ENCODE measurements at regions not wholly inside any gene's neighbourhood (a gene's known extent, or its start where the extent isn't known, plus 50 kb on each side); places are given as distances from the start of the nearest gene placed in this dataset.
"Not testable (repeated sequence)": the region's sequence is repeated elsewhere in the genome, so short reads cannot be mapped to it uniquely, and the experiment has no call there.

GRCh38 chr7:92972441-92972840, 136.1 kb upstream of the CDK6 start:
- DNase-seq, result no peak

DNA sequence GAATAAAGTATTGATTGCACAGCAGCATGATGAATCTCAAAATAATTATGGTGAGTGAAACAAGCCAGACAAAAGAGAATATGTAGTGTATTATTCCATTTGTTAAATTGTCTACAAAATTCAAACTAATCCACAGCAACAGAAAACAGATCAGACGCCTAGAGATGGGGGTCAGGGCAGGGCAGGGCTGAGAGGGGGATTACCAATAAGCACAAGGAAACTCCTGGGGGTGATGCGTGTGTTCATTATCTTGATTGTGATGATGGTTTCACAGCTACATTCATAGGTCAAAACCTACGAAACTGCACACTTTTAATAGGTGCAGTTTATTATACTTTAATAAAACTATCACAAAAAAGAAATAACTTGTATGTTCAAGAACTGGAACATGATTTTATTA, 132.7 kb upstream of the CDK6 start:
- no peak for DNase-seq

DNA sequence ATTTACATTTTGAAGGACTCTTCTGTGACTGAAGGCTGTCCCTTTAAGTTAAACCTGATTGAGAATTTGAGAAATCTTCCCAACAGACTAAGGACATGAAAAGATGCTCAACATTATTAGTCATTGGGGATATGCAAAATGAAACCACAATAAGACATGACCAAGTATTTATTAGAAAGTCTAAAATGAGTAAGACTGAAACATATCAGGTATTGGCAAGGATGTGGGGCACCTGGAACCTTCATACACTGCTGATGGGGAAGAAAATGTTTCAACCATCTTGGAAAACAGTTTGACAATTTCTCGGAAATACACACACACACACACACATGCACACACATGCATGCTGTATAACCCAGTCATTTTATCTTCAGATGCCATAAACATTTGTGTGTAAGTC, 132.1 kb upstream of the CDK6 start:
- DNase-seq, result no peak

GRCh38 chr7:92967238-92967637, 130.9 kb upstream of the CDK6 start:
- DNase-seq, result no peak

GRCh38 chr7:92964141-92964540, 127.8 kb upstream of the CDK6 start:
- DNase-seq, result no peak

DNA sequence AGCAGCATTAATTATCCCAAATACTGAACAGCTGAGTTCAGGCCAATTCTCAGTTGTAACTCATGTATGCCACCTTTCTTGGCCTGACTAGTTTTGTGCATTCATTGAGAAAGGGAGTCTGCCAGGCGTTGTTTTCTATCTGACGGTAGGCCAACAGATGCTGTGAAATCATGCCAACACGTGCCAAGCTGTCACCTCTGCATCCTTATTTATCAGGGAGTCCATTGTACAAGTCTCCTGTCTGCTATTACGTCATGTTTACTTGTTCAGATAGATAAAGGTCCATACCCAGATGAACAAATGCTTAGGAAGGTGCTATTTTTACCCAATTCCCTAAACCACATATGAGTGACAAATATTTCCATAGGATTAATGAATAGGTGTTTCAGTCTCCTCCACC, 127.2 kb upstream of the CDK6 start:
- no peak for DNase-seq

DNA sequence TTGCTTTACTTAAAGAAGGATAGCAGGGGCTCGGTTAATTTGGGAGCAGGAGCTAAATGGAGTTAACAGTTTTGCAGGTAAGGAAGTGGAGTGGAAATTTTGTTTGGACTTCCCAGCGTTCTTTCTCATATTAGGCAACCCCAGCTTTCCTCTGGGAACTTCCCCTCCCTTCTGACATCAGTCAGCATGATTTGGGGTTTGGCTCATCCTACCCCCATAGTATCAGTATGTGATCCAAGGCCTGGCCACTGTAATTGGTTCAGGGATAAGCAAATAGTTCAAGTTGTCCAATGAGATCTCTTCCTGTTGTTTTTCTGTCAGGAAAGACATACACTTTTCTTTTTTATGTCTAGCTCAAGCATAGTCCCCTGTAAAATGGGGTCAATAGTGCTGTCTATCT, 125.6 kb upstream of the CDK6 start:
- DNase-seq, result no peak

GRCh38 chr7:92956575-92956974, 120.2 kb upstream of the CDK6 start:
- DNase-seq, result no peak

GRCh38 chr7:92955081-92955480, 118.7 kb upstream of the CDK6 start:
- DNase-seq, result no peak

DNA sequence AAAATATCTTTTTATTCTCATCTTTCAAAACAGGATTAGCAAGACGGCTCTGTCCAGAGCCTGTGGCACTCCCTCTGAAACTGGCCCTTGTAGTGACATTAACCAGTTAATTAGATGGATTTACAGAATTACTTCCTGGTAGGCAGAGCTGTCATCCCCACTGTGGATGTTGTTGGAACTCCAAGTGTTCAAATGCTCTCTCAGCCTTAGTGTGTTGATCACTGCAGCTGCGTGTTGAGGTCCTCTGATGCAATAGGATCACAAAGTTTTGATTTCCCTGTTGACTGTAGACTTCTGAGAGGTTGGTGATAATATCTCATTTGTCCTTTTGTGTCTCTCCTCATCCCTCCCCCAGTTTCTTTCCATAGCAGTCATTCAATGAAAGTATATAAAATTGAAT, 117.3 kb upstream of the CDK6 start:
- DNase-seq, result no peak

GRCh38 chr7:92949748-92950147, 113.4 kb upstream of the CDK6 start:
- DNase-seq, result no peak

DNA sequence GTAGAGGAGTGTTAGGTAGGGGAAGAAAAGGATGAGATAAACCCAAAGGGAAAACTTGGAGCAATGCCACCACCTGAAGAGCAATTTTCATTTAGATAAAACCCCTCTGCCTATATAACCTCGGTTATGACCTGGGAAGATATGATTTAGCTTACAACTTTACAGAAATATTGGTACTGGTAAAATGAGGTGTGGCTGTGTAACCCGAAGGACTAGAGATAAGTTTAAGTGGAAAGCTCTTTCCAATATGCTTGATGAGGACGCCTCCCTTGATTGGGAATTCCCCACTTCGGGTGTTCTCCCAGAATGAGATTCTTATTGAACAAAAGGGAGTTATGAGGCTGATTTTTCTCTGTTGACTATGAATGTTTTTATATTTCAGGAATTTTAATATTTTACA, 109.5 kb upstream of the CDK6 start:
- DNase-seq, result no peak

- no peak for DNase-seq
Observed at GRCh38 chr7:92944633-92945032, 108.3 kb upstream of the CDK6 start.

- DNase-seq, result not testable (repeated sequence)
Observed at GRCh38 chr7:92942706-92943105, 106.3 kb upstream of the CDK6 start.

DNA sequence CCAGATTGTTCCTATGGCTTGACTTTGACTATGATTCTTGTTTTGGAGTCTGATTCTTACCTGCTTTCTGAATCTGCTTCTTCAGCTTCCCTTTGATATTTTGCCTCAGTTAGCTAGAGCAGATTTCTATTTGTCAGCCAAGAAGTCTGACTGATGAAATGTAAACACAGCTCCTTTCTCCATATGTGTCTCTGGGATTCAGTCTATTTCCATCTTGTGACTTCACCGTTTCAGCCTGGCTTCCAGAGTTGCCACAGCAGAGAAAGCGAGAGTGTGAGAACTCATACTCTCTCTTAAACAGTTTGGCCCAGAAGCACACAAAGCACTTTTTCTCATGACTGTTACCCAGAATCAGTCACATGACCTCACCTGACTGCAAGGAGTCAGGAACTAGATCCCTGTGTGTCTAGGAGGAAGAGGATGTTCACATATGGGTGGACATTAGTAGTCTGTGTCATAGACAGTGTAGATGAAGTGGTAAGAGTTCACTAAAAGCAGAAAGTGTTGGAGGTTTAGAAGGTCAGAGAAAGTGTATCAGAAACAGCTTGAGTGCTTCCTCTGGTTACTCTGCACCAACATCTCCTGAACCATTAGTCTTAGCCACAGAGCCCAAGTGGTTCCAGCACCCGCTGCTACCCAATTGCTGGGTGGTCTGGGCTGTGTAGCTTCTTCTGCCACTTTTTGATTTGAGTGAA, 103.4 kb upstream of the CDK6 start:
- no peak for DNase-seq

- DNase-seq, result no peak
Observed at GRCh38 chr7:92934096-92934495, 97.7 kb upstream of the CDK6 start.

DNA sequence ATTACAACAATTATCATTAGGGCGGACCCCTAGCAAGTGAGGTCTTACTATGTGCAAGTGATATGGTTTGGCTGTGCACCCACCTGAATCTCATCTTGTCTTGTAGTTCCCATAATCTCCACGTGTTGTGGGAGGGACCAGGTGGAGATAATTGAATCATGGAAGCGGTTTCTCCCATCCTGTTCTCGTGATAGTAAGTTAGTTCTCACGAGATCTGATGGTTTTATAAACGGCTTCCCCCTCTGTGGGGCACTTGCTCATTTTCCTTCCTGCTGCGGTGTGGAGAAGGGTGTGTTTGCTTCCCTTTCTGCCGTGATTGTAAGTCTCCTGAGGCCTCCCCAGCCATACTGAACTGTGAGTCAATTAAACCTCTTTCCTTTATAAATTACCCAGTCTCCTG, 96.1 kb upstream of the CDK6 start:
- no peak for DNase-seq

GRCh38 chr7:92930404-92930803, 94.0 kb upstream of the CDK6 start:
- no peak for DNase-seq

DNA sequence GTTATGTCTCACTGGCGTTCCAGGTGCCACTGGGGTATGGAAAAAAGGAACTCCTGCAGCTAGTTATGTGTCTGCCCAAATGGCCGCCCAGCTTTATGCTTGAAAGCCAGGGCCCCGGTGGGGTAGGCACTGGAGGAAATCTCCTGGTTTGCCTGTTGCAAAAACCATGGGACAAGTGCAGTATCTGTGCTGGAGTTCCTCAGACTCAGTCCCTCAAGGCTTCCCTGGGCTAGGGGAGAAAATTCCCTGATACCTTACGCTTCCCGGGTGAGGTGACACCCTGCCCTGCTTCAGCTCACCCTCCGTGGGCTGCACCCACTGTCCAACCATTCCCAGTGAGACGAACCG, 90.3 kb upstream of the CDK6 start:
- DNase-seq, result no peak

DNA sequence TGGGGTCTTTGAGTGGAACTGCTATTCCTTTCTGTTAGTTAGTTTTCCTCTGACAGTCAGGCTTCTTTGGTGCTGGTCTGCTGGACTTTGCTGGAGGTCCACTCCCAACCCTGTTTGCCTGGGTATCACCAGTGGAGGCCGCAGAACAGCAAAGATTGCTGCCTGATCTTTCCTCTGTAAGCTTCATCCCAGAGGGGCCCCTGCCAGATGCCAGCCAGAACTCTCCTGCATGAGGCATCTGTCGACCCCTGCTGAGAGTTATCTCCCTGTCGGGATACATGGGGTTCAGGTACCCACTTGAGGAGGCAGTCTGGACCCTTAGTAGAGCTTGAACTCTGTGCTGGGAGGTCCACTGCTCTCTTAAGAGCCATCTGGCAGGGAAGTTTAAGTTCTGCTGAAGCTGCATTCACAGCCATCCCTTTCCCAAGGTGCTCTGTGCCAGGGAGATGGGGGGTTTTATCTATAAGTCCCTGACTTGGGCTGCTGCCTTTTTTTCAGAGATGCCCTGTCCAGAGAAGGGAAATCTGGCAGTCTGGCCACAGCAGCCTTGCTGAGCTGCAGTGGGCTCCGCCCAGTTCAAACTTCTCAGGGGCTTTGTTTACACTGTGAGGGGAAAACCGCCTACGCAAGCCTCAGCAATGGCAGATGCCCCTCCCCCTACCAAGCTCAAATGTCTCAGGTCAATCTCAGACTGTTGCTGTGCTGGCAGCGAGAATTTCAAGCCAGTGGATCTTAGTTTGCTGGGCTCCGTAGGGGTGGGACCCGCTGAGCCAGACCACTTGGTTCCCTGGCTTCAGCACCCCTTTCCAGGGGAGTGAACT, 89.7 kb upstream of the CDK6 start:
- DNase-seq, result peak; percentile 35

DNA sequence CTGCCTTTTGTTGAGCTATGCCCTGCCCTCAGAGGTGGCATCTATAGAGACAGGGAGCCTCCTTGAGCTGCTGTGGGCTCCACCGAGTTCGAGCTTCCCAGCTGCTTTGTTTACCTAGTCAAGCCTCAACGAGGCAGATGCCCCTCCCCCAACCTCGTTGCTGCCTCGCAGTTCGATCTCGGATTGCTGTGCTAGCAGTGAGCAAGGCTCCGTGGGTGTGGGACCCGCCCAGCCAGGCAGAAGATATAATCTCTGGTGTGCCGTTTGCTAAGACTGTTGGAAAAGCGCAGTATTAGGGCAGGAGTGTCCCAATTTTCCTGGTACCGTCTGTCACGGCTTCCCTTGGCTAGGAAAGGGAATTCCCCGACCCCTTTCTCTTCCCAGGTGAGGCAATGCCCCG, 88.4 kb upstream of the CDK6 start:
- no peak for DNase-seq

DNA sequence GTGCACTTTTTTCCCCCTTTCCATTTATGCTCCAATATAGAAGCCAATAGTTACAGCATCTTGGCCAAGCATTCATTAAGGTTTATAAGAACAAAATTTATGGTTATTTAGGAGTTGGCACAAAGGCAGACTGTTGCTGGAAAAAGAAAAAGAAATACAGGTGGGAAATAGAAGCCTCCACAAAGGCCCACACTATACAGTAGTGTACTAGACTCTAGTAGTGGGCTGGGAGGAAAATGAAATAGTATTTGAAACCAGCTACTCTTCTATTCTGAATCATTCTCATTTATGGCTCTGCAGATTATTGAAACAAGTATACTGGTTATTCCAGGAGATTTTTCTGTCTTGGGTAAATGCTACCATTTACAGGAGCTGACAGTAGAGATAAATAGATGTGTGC, 80.9 kb upstream of the CDK6 start:
- DNase-seq, result no peak

- DNase-seq, result peak; percentile 38
Observed at GRCh38 chr7:92916770-92917224, 80.4 kb upstream of the CDK6 start.

DNA sequence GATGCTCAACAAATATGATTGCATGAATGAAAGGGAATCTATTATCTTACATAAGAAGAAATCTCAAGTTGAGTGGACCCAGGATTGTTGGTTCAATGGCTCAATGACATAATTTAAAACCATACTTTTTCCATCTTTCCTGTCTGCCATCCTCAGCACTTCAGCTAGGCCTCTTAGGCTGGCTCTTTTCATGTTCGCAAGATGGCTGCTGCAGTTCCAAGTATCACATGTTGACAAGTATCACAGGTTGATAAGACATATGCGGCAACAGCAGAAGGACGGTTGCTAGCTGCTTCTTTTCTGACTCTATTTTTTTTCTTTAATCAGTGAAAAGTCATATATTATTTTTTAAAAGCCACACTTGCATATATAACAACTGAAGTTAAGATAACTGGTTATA, 79.0 kb upstream of the CDK6 start:
- DNase-seq, result no peak

GRCh38 chr7:92914645-92915044, 78.3 kb upstream of the CDK6 start:
- DNase-seq, result no peak

Data from retina (tissue), 1 donor.